ENCODE measurements at regions not wholly inside any gene's neighbourhood (a gene's known extent, or its start where the extent isn't known, plus 50 kb on each side); places are given as distances from the start of the nearest gene placed in this dataset.
"Not testable (repeated sequence)": the region's sequence is repeated elsewhere in the genome, so short reads cannot be mapped to it uniquely, and the experiment has no call there.

DNA sequence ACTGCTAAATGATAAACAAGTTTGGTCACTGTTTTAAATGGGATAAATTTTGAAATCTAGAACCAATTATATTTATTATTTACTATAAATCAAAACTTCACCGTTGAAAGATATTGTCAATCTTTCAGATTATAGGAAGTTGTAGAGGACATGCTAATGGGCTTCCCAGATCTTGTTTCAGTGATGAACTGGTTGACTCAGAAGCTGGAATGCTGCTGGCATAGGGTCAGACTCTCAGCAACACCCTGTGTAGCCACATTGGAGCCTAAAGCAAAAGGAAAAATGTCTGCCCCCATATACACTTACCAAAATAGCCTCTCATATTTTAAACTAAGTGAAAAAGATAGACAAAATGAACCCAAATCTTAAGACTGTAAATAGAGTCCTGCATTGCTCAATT, 916.9 kb upstream of the SOX9 start:
- no peak for DNase-seq (ENCODE audit: low spot score)
- H3K27ac ChIP-seq, result no peak overlapping the region
- H3K9me3 ChIP-seq (ENCODE audit: low read depth), result no peaks in the 10 kb centered on the region
- H4K20me1 ChIP-seq (ENCODE audit: insufficient read depth, poor library complexity, severe bottlenecking), result no peaks in the 10 kb centered on the region
- H3K27me3 ChIP-seq, result no peaks in the 10 kb centered on the region
- H3K4me3 ChIP-seq, result no peak overlapping the region
- no peaks in the 10 kb centered on the region for H3K4me1 ChIP-seq (ENCODE audit: insufficient read depth)
- no peak overlapping the region for H3K4me2 ChIP-seq
- TF ChIP-seq, protein P1, sequence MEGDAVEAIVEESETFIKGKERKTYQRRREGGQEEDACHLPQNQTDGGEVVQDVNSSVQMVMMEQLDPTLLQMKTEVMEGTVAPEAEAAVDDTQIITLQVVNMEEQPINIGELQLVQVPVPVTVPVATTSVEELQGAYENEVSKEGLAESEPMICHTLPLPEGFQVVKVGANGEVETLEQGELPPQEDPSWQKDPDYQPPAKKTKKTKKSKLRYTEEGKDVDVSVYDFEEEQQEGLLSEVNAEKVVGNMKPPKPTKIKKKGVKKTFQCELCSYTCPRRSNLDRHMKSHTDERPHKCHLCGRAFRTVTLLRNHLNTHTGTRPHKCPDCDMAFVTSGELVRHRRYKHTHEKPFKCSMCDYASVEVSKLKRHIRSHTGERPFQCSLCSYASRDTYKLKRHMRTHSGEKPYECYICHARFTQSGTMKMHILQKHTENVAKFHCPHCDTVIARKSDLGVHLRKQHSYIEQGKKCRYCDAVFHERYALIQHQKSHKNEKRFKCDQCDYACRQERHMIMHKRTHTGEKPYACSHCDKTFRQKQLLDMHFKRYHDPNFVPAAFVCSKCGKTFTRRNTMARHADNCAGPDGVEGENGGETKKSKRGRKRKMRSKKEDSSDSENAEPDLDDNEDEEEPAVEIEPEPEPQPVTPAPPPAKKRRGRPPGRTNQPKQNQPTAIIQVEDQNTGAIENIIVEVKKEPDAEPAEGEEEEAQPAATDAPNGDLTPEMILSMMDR (IDR thresholded peaks at IDR 0.05; ENCODE audit: poor library complexity), result no peak
- TF ChIP-seq EZH2phosphoT487 (IDR thresholded peaks at IDR 0.05; ENCODE audit: low read depth, severe bottlenecking, unreplicated experiment) (no peak), EZH2 (IDR thresholded peaks at IDR 0.05; ENCODE audit: borderline replicate concordance) (no peak)
- no peaks in the 10 kb centered on the region for H3K79me2 ChIP-seq
- H2AFZ ChIP-seq, result no peak overlapping the region
- H3K36me3 ChIP-seq (replicated peaks; ENCODE audit: insufficient read depth, low read depth), result no peaks in the 10 kb centered on the region
- WGBS (ENCODE audit: low lambda C conversion rate, missing lambda C conversion rate), result 88% methylated on average over 1 of the region's 1 CpG
- no peaks in the 10 kb centered on the region for H3K9me2 ChIP-seq (replicated peaks; ENCODE audit: insufficient read depth)

DNA sequence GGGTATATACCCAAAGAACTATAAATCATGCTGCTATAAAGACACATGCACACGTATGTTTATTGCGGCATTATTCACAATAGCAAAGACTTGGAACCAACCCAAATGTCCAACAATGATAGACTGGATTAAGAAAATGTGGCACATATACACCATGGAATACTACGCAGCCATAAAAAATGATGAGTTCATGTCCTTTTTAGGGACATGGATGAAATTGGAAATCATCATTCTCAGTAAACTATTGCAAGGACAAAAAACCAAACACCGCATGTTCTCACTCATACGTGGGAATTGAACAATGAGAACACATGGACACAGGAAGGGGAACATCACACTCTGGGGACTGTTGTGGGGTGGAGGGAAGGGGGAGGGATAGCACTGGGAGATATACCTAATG, 914.9 kb upstream of the SOX9 start:
- H2AFZ ChIP-seq; H3K4me1 ChIP-seq (ENCODE audit: insufficient read depth); H3K4me2 ChIP-seq; H3K27me3 ChIP-seq; DNase-seq (ENCODE audit: low spot score); H3K27ac ChIP-seq; H3K9me3 ChIP-seq (ENCODE audit: low read depth); H3K79me2 ChIP-seq; H3K4me3 ChIP-seq; H3K9me2 ChIP-seq (replicated peaks; ENCODE audit: insufficient read depth); H4K20me1 ChIP-seq (ENCODE audit: insufficient read depth, poor library complexity, severe bottlenecking); H3K36me3 ChIP-seq (replicated peaks; ENCODE audit: insufficient read depth, low read depth): not testable (repeated sequence)
- WGBS (ENCODE audit: low lambda C conversion rate, missing lambda C conversion rate), result 89% methylated on average over 3 of the region's 5 CpGs

DNA sequence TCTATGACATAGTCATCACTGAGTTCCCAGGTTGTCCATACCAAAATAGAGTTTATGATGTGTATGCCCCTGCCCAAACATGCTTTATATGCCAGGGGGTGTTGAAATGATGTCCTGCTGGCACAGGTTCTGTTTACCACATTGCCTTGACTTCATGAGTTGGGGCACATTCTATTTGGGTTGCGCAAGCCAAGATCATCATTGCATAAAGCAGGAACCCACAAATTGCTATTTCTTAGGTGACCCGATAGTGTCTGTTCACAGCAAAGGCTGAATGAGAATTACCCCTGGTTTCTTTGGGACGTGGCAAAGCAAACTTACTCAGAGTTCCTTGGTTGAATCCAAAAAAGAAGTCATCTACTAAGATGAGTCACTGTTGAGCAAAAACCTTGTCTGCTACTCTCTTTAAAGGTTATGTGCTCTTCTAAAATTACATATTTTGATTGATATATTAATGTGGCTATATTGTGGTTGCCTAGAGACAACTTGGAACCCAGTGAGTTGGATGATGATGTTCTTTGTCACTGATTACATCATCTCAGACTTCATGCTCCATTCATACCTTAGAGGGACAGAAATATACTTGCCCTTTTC, 912.6 kb upstream of the SOX9 start:
- H2AFZ ChIP-seq, result no peak overlapping the region
- H3K4me2 ChIP-seq, result no peak overlapping the region
- no peak overlapping the region for H3K4me3 ChIP-seq
- no peaks in the 10 kb centered on the region for H4K20me1 ChIP-seq (ENCODE audit: insufficient read depth, poor library complexity, severe bottlenecking)
- TF ChIP-seq, protein P1 (IDR thresholded peaks at IDR 0.05; ENCODE audit: poor library complexity), result no peak
- TF ChIP-seq EZH2phosphoT487 (IDR thresholded peaks at IDR 0.05; ENCODE audit: low read depth, severe bottlenecking, unreplicated experiment), result no peak
- TF ChIP-seq EZH2 (IDR thresholded peaks at IDR 0.05; ENCODE audit: borderline replicate concordance), result no peak
- H3K4me1 ChIP-seq (ENCODE audit: insufficient read depth), result no peaks in the 10 kb centered on the region
- H3K36me3 ChIP-seq (replicated peaks; ENCODE audit: insufficient read depth, low read depth), result no peaks in the 10 kb centered on the region
- DNase-seq (ENCODE audit: low spot score), result no peak
- WGBS (ENCODE audit: low lambda C conversion rate, missing lambda C conversion rate), result 93% methylated on average over 3 of the region's 3 CpGs
- H3K9me2 ChIP-seq (replicated peaks; ENCODE audit: insufficient read depth), result no peaks in the 10 kb centered on the region
- no peak overlapping the region for H3K27ac ChIP-seq
- H3K27me3 ChIP-seq, result no peaks in the 10 kb centered on the region
- H3K9me3 ChIP-seq (ENCODE audit: low read depth), result no peaks in the 10 kb centered on the region
- H3K79me2 ChIP-seq, result no peaks in the 10 kb centered on the region

DNA sequence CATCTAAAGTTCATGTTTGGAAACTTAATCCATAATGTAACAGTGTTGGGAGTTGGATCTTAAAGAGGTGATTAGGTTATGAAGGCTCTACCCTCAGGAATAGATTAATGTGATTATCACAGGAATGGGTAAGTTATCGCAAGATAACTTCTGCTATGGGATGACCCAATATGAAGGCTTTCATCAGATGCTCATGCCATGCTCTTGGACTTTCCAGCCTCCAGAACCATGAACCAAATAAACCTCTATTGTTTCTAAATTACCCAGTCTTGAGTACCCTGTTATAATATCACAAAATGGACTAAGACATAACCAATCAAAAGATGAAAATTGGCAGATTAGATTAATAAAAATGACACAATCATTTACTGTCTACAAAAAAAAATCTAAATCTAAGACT, 906.9 kb upstream of the SOX9 start:
- no peaks in the 10 kb centered on the region for H3K36me3 ChIP-seq (replicated peaks; ENCODE audit: insufficient read depth, low read depth)
- TF ChIP-seq EZH2 (IDR thresholded peaks at IDR 0.05; ENCODE audit: borderline replicate concordance) (no peak), EZH2phosphoT487 (IDR thresholded peaks at IDR 0.05; ENCODE audit: low read depth, severe bottlenecking, unreplicated experiment) (no peak)
- TF ChIP-seq, protein P1 (IDR thresholded peaks at IDR 0.05; ENCODE audit: poor library complexity), result no peak
- H4K20me1 ChIP-seq (ENCODE audit: insufficient read depth, poor library complexity, severe bottlenecking), result no peaks in the 10 kb centered on the region
- no peaks in the 10 kb centered on the region for H3K9me2 ChIP-seq (replicated peaks; ENCODE audit: insufficient read depth)
- no peaks in the 10 kb centered on the region for H3K79me2 ChIP-seq
- no peaks in the 10 kb centered on the region for H3K9me3 ChIP-seq (ENCODE audit: low read depth)
- no peaks in the 10 kb centered on the region for H3K27me3 ChIP-seq
- DNase-seq (ENCODE audit: low spot score), result no peak
- H3K4me3 ChIP-seq, result no peak overlapping the region
- 100% methylated on average over 1 of the region's 1 CpG for WGBS (ENCODE audit: low lambda C conversion rate, missing lambda C conversion rate)
- H3K4me2 ChIP-seq, result no peak overlapping the region
- no peak overlapping the region for H3K27ac ChIP-seq
- no peak overlapping the region for H2AFZ ChIP-seq
- H3K4me1 ChIP-seq (ENCODE audit: insufficient read depth), result no peaks in the 10 kb centered on the region

Measured in hepatocyte (in vitro differentiated cells).